Kidney (tissue), 13 donors: ENCODE measurements at regions not wholly inside any gene's neighbourhood (a gene's known extent, or its start where the extent isn't known, plus 50 kb on each side); places are given as distances from the start of the nearest gene placed in this dataset.
"Not testable (repeated sequence)": the region's sequence is repeated elsewhere in the genome, so short reads cannot be mapped to it uniquely, and the experiment has no call there.

Source experiments
- DNase-seq, 5 donors: peaks; one replicate each; pipeline ENCODE4 v3.0.0-alpha.2; 2013 to 2020
- FAIRE-seq: peaks from 2 replicates; lab custom pipeline; 2012; peaks lifted over from hg19 to GRCh38; lab: Jason Lieb, UNC
- H3K27ac ChIP-seq, 2 donors: one replicate each; pipeline ENCODE4 v1.7.0; 2013; ENCODE audit warnings: low read depth in 2 of 2, low read length in 2 of 2, inconsistent platforms in 1 of 2
- H3K27me3 ChIP-seq: one replicate; pipeline ENCODE4 v1.7.1; 2013; ENCODE audit warnings: low read length, inconsistent platforms; ENCODE audit not compliant: control insufficient read depth, insufficient read depth
- H3K36me3 ChIP-seq, 3 donors: one replicate each; pipeline versions ENCODE4 v1.7.0 to v1.7.1; 2013; ENCODE audit warnings: low read length in 3 of 3, control low read depth in 1 of 3, inconsistent platforms in 1 of 3; ENCODE audit not compliant: insufficient read depth in 3 of 3, control insufficient read depth in 2 of 3
- H3K4me1 ChIP-seq, 3 donors: one replicate each; pipeline versions ENCODE4 v1.7.0 to v1.7.1; 2013; ENCODE audit warnings: low read length in 3 of 3, inconsistent platforms in 1 of 3, low read depth in 1 of 3; ENCODE audit not compliant: control insufficient read depth in 2 of 3, insufficient read depth in 2 of 3
- H3K4me3 ChIP-seq, 3 donors: one replicate each; pipeline versions ENCODE4 v1.7.0 to v1.8.1; 2013; ENCODE audit warnings: low read length in 3 of 3, control low read depth in 1 of 3, inconsistent platforms in 1 of 3
- H3K9ac ChIP-seq, 3 donors: one replicate each; pipeline versions ENCODE4 v1.7.0 to v1.7.1; 2013; ENCODE audit warnings: low read length in 3 of 3, control low read depth in 1 of 3, inconsistent platforms in 1 of 3
- H3K9me3 ChIP-seq, 3 donors: one replicate each; pipeline versions ENCODE4 v1.7.0 to v1.7.1; 2013; ENCODE audit warnings: low read length in 3 of 3, control low read depth in 1 of 3, inconsistent platforms in 1 of 3; ENCODE audit not compliant: control insufficient read depth in 2 of 3, insufficient read depth in 1 of 3
- CTCF ChIP-seq: IDR thresholded peaks from 3 replicates; pipeline ENCODE4 v1.5.1; 2012; ENCODE audit warnings: mild to moderate bottlenecking, moderate library complexity, borderline replicate concordance; ENCODE audit not compliant: insufficient read depth; ENCODE audit errors: extremely low read depth
- intact Hi-C: fragments of 100-400 bp; cut with DNase I; formaldehyde crosslinking; loops from one replicate; pipeline ENCODE4 v1.11.1; 2022
- donor health status: control.
- donor health status: control.
- donor health status: control.
- donor health status: control.
- donor health status: control.
- donor health status: DM: yes; HTN: yes; CAD: no.
- donor health status: Normal renal cell carcinoma (clear cell type).

- intact Hi-C loops, result no loop called here
- no peak for DNase-seq
- H3K4me1 ChIP-seq, result peaks cover 0 to 2% (median 0%) of the 10 kb centered on the region in 3 donors
- no peaks in the 10 kb centered on the region for H3K36me3 ChIP-seq
- no peak overlapping the region for H3K27ac ChIP-seq
- no peaks in the 10 kb centered on the region for H3K27me3 ChIP-seq
- no peak overlapping the region for H3K4me3 ChIP-seq
- no peak for TF ChIP-seq CTCF
- no peak for FAIRE-seq
- no peaks in the 10 kb centered on the region for H3K9me3 ChIP-seq
- no peak overlapping the region for H3K9ac ChIP-seq
Observed at GRCh38 chr15:69570454-69570853, 117.8 kb downstream of the RPLP1 start.

GRCh38 chr15:69570997-69571396 is 118.4 kb downstream of the RPLP1 start:
- intact Hi-C loops, result no loop called here
- no peak overlapping the region for H3K27ac ChIP-seq
- no peaks in the 10 kb centered on the region for H3K27me3 ChIP-seq
- DNase-seq, result no peak
- no peaks in the 10 kb centered on the region for H3K36me3 ChIP-seq
- no peaks in the 10 kb centered on the region for H3K9me3 ChIP-seq
- peaks cover 0 to 7% (median 0%) of the 10 kb centered on the region in 3 donors for H3K4me1 ChIP-seq
- H3K9ac ChIP-seq, result no peak overlapping the region
- no peak for FAIRE-seq
- no peak for TF ChIP-seq CTCF
- no peak overlapping the region for H3K4me3 ChIP-seq

- H3K9me3 ChIP-seq, H3K36me3 ChIP-seq, H3K4me1 ChIP-seq, intact Hi-C loops, H3K4me3 ChIP-seq, H3K27me3 ChIP-seq, DNase-seq, H3K27ac ChIP-seq, H3K9ac ChIP-seq, FAIRE-seq: not testable (repeated sequence)
Observed at GRCh38 chr15:69573278-69573677, 120.7 kb downstream of the RPLP1 start.

- Histone ChIP-seq H3K9ac (no peak overlapping the region), H3K9me3 (no peaks in the 10 kb centered on the region), H3K36me3 (no peaks in the 10 kb centered on the region), H3K4me3 (no peak overlapping the region), H3K27ac (no peak overlapping the region), H3K4me1 (peaks cover 0 to 9% (median 6%) of the 10 kb centered on the region in 3 donors), H3K27me3 (no peaks in the 10 kb centered on the region)
- peak in 2 of 5 donors; percentile 30 to 55 for DNase-seq
- TF ChIP-seq CTCF, result no peak
- FAIRE-seq, result no peak
- intact Hi-C loops, result no loop called here
Observed at GRCh38 chr15:69573815-69574475, 121.3 kb downstream of the RPLP1 start.
